GM23248 (cell line): ENCODE measurements at regions not wholly inside any gene's neighbourhood (a gene's known extent, or its start where the extent isn't known, plus 50 kb on each side); places are given as distances from the start of the nearest gene placed in this dataset.

Source experiments
- DNase-seq: peaks from one replicate; pipeline ENCODE4 v3.0.0-alpha.2; 2015
- H2AFZ ChIP-seq: fragments of 200-600 bp; sonication (generic); 2 replicates; pipeline ENCODE4 v1.6.1; 2016; ENCODE audit warnings: antibody characterized with exemption
- H3F3A ChIP-seq: fragments of 200-600 bp; sonication (generic); 2 replicates; pipeline ENCODE4 v1.6.1; 2016; ENCODE audit warnings: mild to moderate bottlenecking, antibody characterized with exemption, mixed run types; ENCODE audit not compliant: insufficient read depth
- H3K27ac ChIP-seq: fragments of 200-600 bp; sonication (generic); 2 replicates; pipeline ENCODE4 v1.5.1; 2016; ENCODE audit warnings: mild to moderate bottlenecking
- H3K27me3 ChIP-seq: fragments of 200-600 bp; sonication (generic); replicated peaks from 2 replicates; pipeline ENCODE4 v1.6.1; 2016; ENCODE audit warnings: mild to moderate bottlenecking; ENCODE audit not compliant: insufficient read depth
- H3K36me3 ChIP-seq: fragments of 200-600 bp; sonication (generic); 2 replicates; pipeline ENCODE4 v1.6.1; 2016; ENCODE audit warnings: low read depth, mild to moderate bottlenecking
- H3K4me1 ChIP-seq: fragments of 200-600 bp; sonication (generic); 2 replicates; pipeline ENCODE4 v1.6.1; 2016; ENCODE audit warnings: mild to moderate bottlenecking; ENCODE audit not compliant: insufficient read depth
- H3K4me2 ChIP-seq: fragments of 200-600 bp; sonication (generic); one replicate; pipeline ENCODE4 v1.6.1; 2016; ENCODE audit warnings: mild to moderate bottlenecking; ENCODE audit not compliant: unreplicated experiment
- H3K4me3 ChIP-seq: fragments of 200-600 bp; sonication (generic); 2 replicates; pipeline ENCODE4 v1.5.1; 2016; ENCODE audit warnings: mild to moderate bottlenecking
- H3K79me2 ChIP-seq: fragments of 200-600 bp; sonication (generic); 2 replicates; pipeline ENCODE4 v1.6.1; 2016; ENCODE audit warnings: mild to moderate bottlenecking; ENCODE audit not compliant: insufficient read depth
- H3K9ac ChIP-seq: fragments of 200-600 bp; sonication (generic); 2 replicates; pipeline ENCODE4 v1.6.1; 2016; ENCODE audit warnings: mild to moderate bottlenecking
- H3K9me2 ChIP-seq: fragments of 200-600 bp; sonication (generic); 2 replicates; pipeline ENCODE4 v1.6.1; 2016; ENCODE audit warnings: mixed run types, mild to moderate bottlenecking, moderate library complexity; ENCODE audit not compliant: insufficient read depth
- H3K9me3 ChIP-seq: fragments of 200-600 bp; sonication (generic); one replicate; pipeline ENCODE4 v1.6.1; 2017; ENCODE audit warnings: low read depth
- H4K20me1 ChIP-seq: fragments of 200-600 bp; sonication (generic); 2 replicates; pipeline ENCODE4 v1.6.0; 2016; ENCODE audit not compliant: insufficient read depth
- EZH2 ChIP-seq: fragments of 200-600 bp; sonication (generic); IDR thresholded peaks from 2 replicates; pipeline ENCODE4 v1.6.1; 2018; ENCODE audit warnings: antibody characterized with exemption, mild to moderate bottlenecking; ENCODE audit not compliant: insufficient read depth, poor library complexity, severe bottlenecking
- EZH2phosphoT487 ChIP-seq: fragments of 200-600 bp; sonication (generic); IDR thresholded peaks from 2 replicates; pipeline ENCODE4 v1.6.1; 2018; ENCODE audit warnings: antibody characterized with exemption, moderate library complexity, mild to moderate bottlenecking, low read depth; ENCODE audit not compliant: insufficient read depth
- WGBS, 2 experiments: methylation state at CpG; one replicate each; pipeline ENCODE4 v1.1.6; 2015 to 2017; ENCODE audit warnings: low lambda C conversion rate in 2 of 2, low coverage in 1 of 2; ENCODE audit errors: missing lambda C conversion rate in 2 of 2; 5-methylcytosine and 5-hydroxymethylcytosine counted together
- in situ Hi-C: fragments of 300-500 bp; cut with MboI; formaldehyde crosslinking; loops from 2 replicates; pipeline ENCODE4 v1.15.0; 2020

GRCh38 chr17:77453613-77454241 lies 313.0 kb downstream of the SEC14L1 start:
- Histone ChIP-seq H3K79me2 (peaks cover 95% of the 10 kb centered on the region), H3K27ac (no peak overlapping the region), H3K27me3 (no peaks in the 10 kb centered on the region), H4K20me1 (peaks cover 5% of the 10 kb centered on the region; the same call in 1 of the 2 replicates), H3K4me3 (no peak overlapping the region), H3K4me1 (peaks cover 39% of the 10 kb centered on the region), H3K4me2 (no peak overlapping the region), H3K9me2 (no peaks in the 10 kb centered on the region), H2AFZ (no peak overlapping the region), H3K9ac (no peak overlapping the region), H3K9me3 (no peaks in the 10 kb centered on the region), H3F3A (peaks cover 18% of the 10 kb centered on the region), H3K36me3 (no peaks in the 10 kb centered on the region)
- WGBS, 2 experiments, result 83 to 87% methylated on average over 15 of the region's 15 CpGs
- in situ Hi-C loops, result no loop called here
- DNase-seq, result no peak
- TF ChIP-seq EZH2 (no peak), EZH2phosphoT487 (no peak)

GRCh38 chr17:77454242-77455095 lies 313.7 kb downstream of the SEC14L1 start:
- Histone ChIP-seq H3K27me3 (no peaks in the 10 kb centered on the region), H3K4me3 (no peak overlapping the region), H3K79me2 (peaks cover 95% of the 10 kb centered on the region), H3K4me2 (no peak overlapping the region), H3K4me1 (peaks cover 37% of the 10 kb centered on the region), H3K9ac (no peak overlapping the region), H3K27ac (no peak overlapping the region), H2AFZ (no peak overlapping the region), H4K20me1 (peaks cover 5% of the 10 kb centered on the region; the same call in 1 of the 2 replicates), H3K9me2 (no peaks in the 10 kb centered on the region), H3K9me3 (no peaks in the 10 kb centered on the region), H3K36me3 (no peaks in the 10 kb centered on the region), H3F3A (peaks cover 15% of the 10 kb centered on the region)
- no peak for TF ChIP-seq EZH2phosphoT487
- TF ChIP-seq EZH2, result no peak
- no peak for DNase-seq
- in situ Hi-C loops, result no loop called here
- WGBS, 2 experiments, result 85 to 92% methylated on average over 27 to 31 of the region's 31 CpGs

- Histone ChIP-seq H3K79me2 (peaks cover 95% of the 10 kb centered on the region), H2AFZ (no peak overlapping the region), H3K9me2 (no peaks in the 10 kb centered on the region), H3K4me2 (no peak overlapping the region), H3F3A (peaks cover 13% of the 10 kb centered on the region; the same call in 1 of the 2 replicates), H3K9ac (no peak overlapping the region), H3K4me3 (no peak overlapping the region), H3K4me1 (peaks cover 29% of the 10 kb centered on the region), H3K36me3 (no peaks in the 10 kb centered on the region), H3K9me3 (no peaks in the 10 kb centered on the region), H4K20me1 (peaks cover 5% of the 10 kb centered on the region; the same call in 1 of the 2 replicates), H3K27ac (no peak overlapping the region), H3K27me3 (no peaks in the 10 kb centered on the region)
- TF ChIP-seq EZH2phosphoT487 (no peak), EZH2 (no peak)
- DNase-seq, result no peak
- 86% methylated on average over 25 of the region's 25 CpGs for WGBS, 2 experiments
- in situ Hi-C loops, result no loop called here
Measured at GRCh38 chr17:77455111-77455890, 314.5 kb downstream of the SEC14L1 start.

- H4K20me1 ChIP-seq, result peaks cover 5% of the 10 kb centered on the region; the same call in 1 of the 2 replicates
- no peak overlapping the region for H2AFZ ChIP-seq
- no peak for TF ChIP-seq EZH2phosphoT487
- H3F3A ChIP-seq, result peaks cover 9% of the 10 kb centered on the region; the same call in 1 of the 2 replicates
- DNase-seq, result no peak
- H3K4me3 ChIP-seq, result no peak overlapping the region
- H3K9me2 ChIP-seq, result no peaks in the 10 kb centered on the region
- no peak overlapping the region for H3K4me2 ChIP-seq
- no peaks in the 10 kb centered on the region for H3K27me3 ChIP-seq
- no peak overlapping the region for H3K27ac ChIP-seq
- H3K79me2 ChIP-seq, result peaks cover 95% of the 10 kb centered on the region
- H3K4me1 ChIP-seq, result peaks cover 23% of the 10 kb centered on the region
- WGBS, 2 experiments, result 87 to 91% methylated on average over 12 to 16 of the region's 16 CpGs
- in situ Hi-C loops, result no loop called here
- no peaks in the 10 kb centered on the region for H3K36me3 ChIP-seq
- no peak overlapping the region for H3K9ac ChIP-seq
- no peaks in the 10 kb centered on the region for H3K9me3 ChIP-seq
Measured at GRCh38 chr17:77455891-77456260, 315.1 kb downstream of the SEC14L1 start.
